Urinary bladder (tissue), 3 donors: ENCODE measurements at regions not wholly inside any gene's neighbourhood (a gene's known extent, or its start where the extent isn't known, plus 50 kb on each side); places are given as distances from the start of the nearest gene placed in this dataset.

ENCODE experiments used
- DNase-seq: peaks from one replicate; pipeline ENCODE4 v3.0.0-alpha.2; 2015; ENCODE audit errors: extremely low spot score
- H3K27ac ChIP-seq: one replicate; pipeline ENCODE4 v1.5.1; 2013; ENCODE audit warnings: low read depth, mild to moderate bottlenecking, moderate library complexity
- H3K36me3 ChIP-seq: one replicate; pipeline ENCODE4 v1.6.1; 2013; ENCODE audit warnings: mild to moderate bottlenecking, moderate library complexity; ENCODE audit not compliant: insufficient read depth
- H3K4me1 ChIP-seq: one replicate; pipeline ENCODE4 v1.6.1; 2013; ENCODE audit warnings: mild to moderate bottlenecking, moderate library complexity; ENCODE audit not compliant: insufficient read depth
- H3K4me3 ChIP-seq: one replicate; pipeline ENCODE4 v1.5.1; 2013; ENCODE audit warnings: low read depth, low read length
- WGBS: extraction: QIAGEN DNeasy Blood & Tissue Kit; methylation state at CpG from one replicate; pipeline ENCODE4 v1.1.7; 2013; 5-methylcytosine and 5-hydroxymethylcytosine counted together
- donor health status: healthy with polysubstance abuse.
- donor health status: healthy.

DNA sequence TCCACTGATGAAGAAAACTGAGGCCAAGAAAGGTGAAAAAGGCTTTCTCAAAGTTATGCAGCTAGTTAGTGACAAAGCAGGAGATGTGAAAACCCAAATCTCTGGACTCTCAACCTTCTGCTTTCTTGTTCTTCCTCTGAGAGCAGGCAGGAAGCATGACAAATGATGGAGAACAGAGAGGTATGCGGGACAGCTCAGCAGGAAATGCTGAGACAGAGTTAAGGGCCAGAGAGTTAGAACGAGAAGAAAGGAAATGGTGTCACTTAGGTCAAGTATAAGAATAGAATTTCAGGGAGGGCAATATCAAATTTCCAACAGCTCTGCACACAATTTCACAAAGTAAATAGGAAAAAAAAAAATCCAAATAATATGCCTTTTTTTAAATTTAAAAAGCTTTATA lies 67.6 kb upstream of the ARHGAP42 start:
- Histone ChIP-seq H3K27ac (no peak overlapping the region), H3K4me1 (no peaks in the 10 kb centered on the region), H3K36me3 (no peaks in the 10 kb centered on the region), H3K4me3 (no peak overlapping the region)
- DNase-seq, result no peak
- 39% methylated on average over 2 of the region's 2 CpGs for WGBS

- no peak overlapping the region for H3K27ac ChIP-seq
- no peak for DNase-seq
- WGBS, result 99% methylated on average over 1 of the region's 1 CpG
- no peak overlapping the region for H3K4me3 ChIP-seq
- no peaks in the 10 kb centered on the region for H3K36me3 ChIP-seq
- H3K4me1 ChIP-seq, result no peaks in the 10 kb centered on the region
Measured at GRCh38 chr11:100622404-100622803, 64.7 kb upstream of the ARHGAP42 start.

DNA sequence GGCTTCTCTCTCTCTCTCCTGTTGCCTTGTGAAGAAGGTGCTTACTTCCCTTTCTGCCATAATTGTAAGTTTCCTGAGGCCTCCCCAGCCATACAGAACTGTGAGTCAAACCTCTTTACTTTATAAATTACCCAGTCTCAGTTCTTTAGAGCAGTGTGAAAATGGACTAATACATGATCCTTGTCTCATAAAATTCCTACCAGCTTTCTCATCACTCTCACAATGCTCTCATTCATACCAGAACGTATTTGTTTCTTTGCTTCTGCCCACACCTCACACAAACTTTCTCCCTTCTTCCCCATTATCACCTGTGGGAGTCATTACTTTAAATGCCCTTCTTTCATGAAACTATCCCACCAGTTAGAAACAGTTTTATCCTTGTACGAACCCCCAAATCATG lies 62.7 kb upstream of the ARHGAP42 start:
- 85% methylated on average over 2 of the region's 2 CpGs for WGBS

DNA sequence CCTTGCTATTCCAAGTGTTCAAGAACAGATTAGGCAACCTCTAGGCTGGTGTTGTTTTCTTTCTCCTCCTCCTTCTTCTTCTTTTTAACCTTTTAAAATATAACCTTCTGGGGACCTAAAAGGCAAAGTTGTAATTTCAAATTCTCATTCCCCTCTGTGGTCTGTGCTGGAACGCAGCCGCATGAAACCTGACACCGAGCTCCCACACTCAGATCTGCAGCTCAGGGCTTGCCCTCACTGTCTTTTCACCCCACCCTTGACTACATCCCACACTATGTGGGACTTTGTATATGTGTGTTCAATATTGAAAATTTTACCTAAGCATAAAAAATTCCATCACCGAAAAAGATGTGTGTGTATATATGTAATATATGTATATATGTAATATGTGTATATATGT lies 62.0 kb upstream of the ARHGAP42 start:
- Histone ChIP-seq H3K27ac (no peak overlapping the region), H3K4me3 (no peak overlapping the region), H3K36me3 (no peaks in the 10 kb centered on the region), H3K4me1 (no peaks in the 10 kb centered on the region)
- WGBS, result 67% methylated on average over 4 of the region's 4 CpGs
- no peak for DNase-seq

More for the DNA sequence above, 62.7 kb upstream of the ARHGAP42 start:
- no peaks in the 10 kb centered on the region for H3K36me3 ChIP-seq
- no peak overlapping the region for H3K27ac ChIP-seq
- no peak for DNase-seq
- H3K4me1 ChIP-seq, result no peaks in the 10 kb centered on the region
- H3K4me3 ChIP-seq, result no peak overlapping the region

GRCh38 chr11:100629671-100630070 lies 57.4 kb upstream of the ARHGAP42 start:
- Histone ChIP-seq H3K36me3 (no peaks in the 10 kb centered on the region), H3K4me1 (peaks cover 4% of the 10 kb centered on the region), H3K27ac (no peak overlapping the region), H3K4me3 (no peak overlapping the region)
- 58% methylated on average over 1 of the region's 1 CpG for WGBS
- no peak for DNase-seq

DNA sequence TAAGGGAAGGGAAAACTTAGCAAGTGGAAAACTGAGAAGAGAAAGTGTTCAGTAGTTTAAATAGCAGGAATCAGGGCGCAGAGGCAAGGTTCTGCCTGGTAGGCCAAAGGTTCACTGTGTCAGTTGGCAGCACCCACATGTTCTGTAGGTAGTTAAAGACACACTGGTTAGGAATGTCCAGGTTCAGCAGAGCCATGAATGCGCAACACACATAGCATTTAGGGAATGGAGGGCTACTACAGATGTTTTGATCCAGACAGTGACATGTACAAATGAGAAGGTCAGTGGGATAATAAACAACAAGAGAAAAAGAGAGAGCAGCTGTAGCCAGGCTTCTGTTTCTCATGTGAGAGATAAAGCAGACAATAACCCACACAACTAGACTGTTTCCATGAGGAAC lies 56.2 kb upstream of the ARHGAP42 start:
- Histone ChIP-seq H3K36me3 (no peaks in the 10 kb centered on the region), H3K4me3 (no peak overlapping the region), H3K27ac (no peak overlapping the region), H3K4me1 (peaks cover 4% of the 10 kb centered on the region)
- 84% methylated on average over 2 of the region's 2 CpGs for WGBS
- DNase-seq, result no peak

- Histone ChIP-seq H3K36me3 (no peaks in the 10 kb centered on the region), H3K27ac (no peak overlapping the region), H3K4me1 (peaks cover 4% of the 10 kb centered on the region), H3K4me3 (no peak overlapping the region)
- no peak for DNase-seq
- 74% methylated on average over 3 of the region's 3 CpGs for WGBS
Measured at GRCh38 chr11:100631316-100631715, 55.8 kb upstream of the ARHGAP42 start.

DNA sequence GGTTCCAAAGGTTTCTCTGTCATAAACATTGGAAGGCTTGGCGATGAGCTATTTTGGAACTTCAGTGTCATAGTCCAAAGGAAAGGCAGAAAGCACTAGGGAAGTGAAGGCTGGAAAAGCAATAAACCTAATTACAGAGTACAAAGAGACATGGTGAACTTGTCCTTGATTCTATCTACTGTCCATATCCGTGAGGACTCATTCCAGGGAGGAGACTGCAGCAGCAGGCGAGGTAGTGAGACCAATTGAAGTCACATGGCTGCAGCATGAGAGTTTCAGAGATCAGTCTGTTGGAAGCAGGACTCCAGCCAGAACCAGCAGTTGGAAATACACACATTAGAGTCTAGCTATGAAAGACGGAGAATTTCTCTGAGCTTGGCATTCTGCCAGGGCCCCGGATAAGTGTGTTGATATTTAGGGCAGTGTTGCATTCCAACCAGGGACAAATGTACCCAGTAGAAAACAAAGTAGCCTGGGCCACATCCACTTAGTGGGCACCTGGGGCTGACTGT lies 54.1 kb upstream of the ARHGAP42 start:
- H3K4me1 ChIP-seq, result peaks cover 4% of the 10 kb centered on the region
- no peak overlapping the region for H3K4me3 ChIP-seq
- 10% methylated on average over 5 of the region's 5 CpGs for WGBS
- no peaks in the 10 kb centered on the region for H3K36me3 ChIP-seq
- DNase-seq, result peak; percentile 33
- no peak overlapping the region for H3K27ac ChIP-seq

GRCh38 chr11:100635194-100635593 lies 51.9 kb upstream of the ARHGAP42 start:
- DNase-seq, result no peak
- 72% methylated on average over 3 of the region's 3 CpGs for WGBS
- H3K27ac ChIP-seq, result no peak overlapping the region
- H3K4me1 ChIP-seq, result peaks cover 4% of the 10 kb centered on the region
- no peak overlapping the region for H3K4me3 ChIP-seq
- no peaks in the 10 kb centered on the region for H3K36me3 ChIP-seq

- WGBS, result 92% methylated on average over 3 of the region's 3 CpGs
- DNase-seq, result no peak
Measured at GRCh38 chr11:100636536-100636935, 50.6 kb upstream of the ARHGAP42 start.

More at GRCh38 chr11:100636536-100636935, 50.6 kb upstream of the ARHGAP42 start:
- peaks cover 4% of the 10 kb centered on the region for H3K4me1 ChIP-seq
- H3K36me3 ChIP-seq, result no peaks in the 10 kb centered on the region
- no peak overlapping the region for H3K4me3 ChIP-seq
- no peak overlapping the region for H3K27ac ChIP-seq
